Right lobe of liver (tissue), 6 donors: ENCODE measurements at regions not wholly inside any gene's neighbourhood (a gene's known extent, or its start where the extent isn't known, plus 50 kb on each side); places are given as distances from the start of the nearest gene placed in this dataset.
"Not testable (repeated sequence)": the region's sequence is repeated elsewhere in the genome, so short reads cannot be mapped to it uniquely, and the experiment has no call there.

Source experiments
- ATAC-seq, 4 donors: fragments of 200-7000 bp; cut with Tn5 transposase; one replicate each; pipeline ENCODE4 v1.9.1; 2020; ENCODE audit warnings: mild to moderate bottlenecking in 4 of 4, moderate library complexity in 4 of 4
- DNase-seq, 3 donors: peaks; one replicate each; pipeline ENCODE4 v3.0.0-alpha.2; 2020
- H3K27ac ChIP-seq, 3 donors: fragments of 200-600 bp; one replicate each; pipeline ENCODE4 v1.8.0; 2022
- H3K27me3 ChIP-seq, 2 donors: fragments of 200-600 bp; one replicate each; pipeline ENCODE4 v1.8.0; 2022
- H3K36me3 ChIP-seq, 4 donors: fragments of 200-600 bp; sonication (generic) in 1 of 4; one replicate each; pipeline versions ENCODE4 v1.5.1 to v1.8.0; 2017 to 2022; ENCODE audit warnings: control low read depth in 1 of 4
- H3K4me1 ChIP-seq, 4 donors: fragments of 200-600 bp; sonication (generic) in 1 of 4; one replicate each; pipeline versions ENCODE4 v1.5.1 to v1.8.0; 2017 to 2022; ENCODE audit warnings: control low read depth in 1 of 4
- H3K4me3 ChIP-seq, 3 donors: fragments of 200-600 bp; one replicate each; pipeline ENCODE4 v1.8.0; 2022
- H3K9me3 ChIP-seq, 4 donors: fragments of 200-600 bp; sonication (generic) in 1 of 4; one replicate each; pipeline versions ENCODE4 v1.5.1 to v1.8.0; 2017 to 2022; ENCODE audit warnings: control low read depth in 1 of 4
- CTCF ChIP-seq, 4 donors: fragments of 200-600 bp in 3 of 4; fragments of 450-650 bp in 1 of 4; IDR thresholded peaks; one replicate each; pipeline versions ENCODE4 v1.5.1 to v1.8.0; 2016 to 2022; ENCODE audit warnings: antibody characterized with exemption in 4 of 4, mild to moderate bottlenecking in 2 of 4
- POLR2A ChIP-seq: fragments of 450-650 bp; IDR thresholded peaks from one replicate; pipeline ENCODE4 v1.6.1; 2017; ENCODE audit warnings: antibody characterized with exemption, mild to moderate bottlenecking
- WGBS: methylation state at CpG from one replicate; pipeline ENCODE4 v1.1.6; 2018; ENCODE audit warnings: low coverage, low lambda C conversion rate; ENCODE audit not compliant: insufficient coverage; ENCODE audit errors: missing lambda C conversion rate; 5-methylcytosine and 5-hydroxymethylcytosine counted together
- intact Hi-C, 2 donors: fragments of 100-400 bp; cut with DNase I; formaldehyde crosslinking; loops; one replicate each; pipeline versions ENCODE4 v1.11.2 to v1.14.1; 2022
- donor health status: DM: no; HTN: yes; CAD: no.
- donor health status: DM: no; HTN: no; CAD: no.
- donor health status: DM: no; HTN: no; CAD: no.
- donor health status: DM: no; HTN: yes; CAD: no.
- donor health status: DM: no; HTN: yes; CAD: no.

- DNase-seq, H3K27me3 ChIP-seq, H3K36me3 ChIP-seq, H3K4me1 ChIP-seq, H3K9me3 ChIP-seq, ATAC-seq, H3K27ac ChIP-seq, H3K4me3 ChIP-seq, intact Hi-C loops: not testable (repeated sequence)
- 87% methylated on average over 2 of the region's 2 CpGs for WGBS
Measured at GRCh38 chr20:30164389-30164788, 1093.1 kb upstream of the DEFB115 start.

GRCh38 chr20:30167540-30167939, 1089.9 kb upstream of the DEFB115 start:
- intact Hi-C loops: no loop called here
- WGBS: 94% methylated on average over 20 of the region's 22 CpGs
- H3K4me1 ChIP-seq: no peaks in the 10 kb centered on the region
- H3K4me3 ChIP-seq: no peak overlapping the region
- TF ChIP-seq POLR2A: no peak
- no peak for TF ChIP-seq CTCF (IDR thresholded peaks at IDR 0.05)
- no peak overlapping the region for H3K27ac ChIP-seq
- peak in 2 of 3 donors; percentile 27 to 37 for DNase-seq
- no peaks in the 10 kb centered on the region for H3K27me3 ChIP-seq
- H3K36me3 ChIP-seq: no peaks in the 10 kb centered on the region
- ATAC-seq: no peak
- H3K9me3 ChIP-seq: no peaks in the 10 kb centered on the region

DNA sequence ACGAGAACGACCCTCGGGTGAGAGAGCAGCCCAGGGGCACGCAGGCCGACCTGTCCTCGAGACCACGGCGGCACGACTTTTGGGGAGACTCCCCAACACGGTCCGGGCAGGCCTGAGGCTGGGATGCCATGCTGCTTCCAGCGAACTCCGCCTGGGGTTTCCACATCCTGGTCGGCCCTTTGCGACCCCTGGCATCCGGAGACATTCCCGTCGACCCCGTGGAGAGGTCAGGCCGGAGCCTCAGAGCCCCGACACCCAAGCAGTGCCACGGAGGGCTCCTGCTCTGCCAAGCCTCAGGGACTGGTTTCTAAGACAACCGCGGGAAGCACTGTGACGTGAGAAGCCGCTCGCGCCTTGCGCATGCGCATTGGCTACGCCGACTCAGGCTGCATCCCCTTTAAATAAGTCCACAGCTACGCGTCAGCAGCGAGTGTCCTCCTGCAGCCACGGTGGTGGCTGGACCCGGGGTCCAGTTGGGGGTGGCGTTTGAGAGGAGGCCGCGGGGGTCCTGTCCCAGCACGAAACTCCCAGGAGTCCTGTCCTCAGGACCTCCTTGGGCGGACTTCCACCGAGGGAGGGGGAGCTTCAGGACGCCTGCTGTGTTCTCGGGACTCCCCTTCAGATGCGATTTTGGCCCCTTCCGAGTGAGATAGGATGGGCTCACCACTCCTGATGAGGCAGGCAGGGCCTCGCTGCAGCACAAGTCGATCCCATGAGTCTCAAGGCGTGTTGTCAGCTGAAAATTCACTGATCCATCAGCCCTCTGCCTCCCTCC, 1089.3 kb upstream of the DEFB115 start:
- ATAC-seq (no peak), DNase-seq (peak; percentile 19 to 39 (median 38))
- H3K4me3 ChIP-seq: no peak overlapping the region
- intact Hi-C loops: no loop called here
- H3K9me3 ChIP-seq: no peaks in the 10 kb centered on the region
- 48% methylated on average over 19 of the region's 50 CpGs for WGBS
- no peaks in the 10 kb centered on the region for H3K36me3 ChIP-seq
- no peak overlapping the region for H3K27ac ChIP-seq
- TF ChIP-seq POLR2A (no peak), CTCF (IDR thresholded peaks at IDR 0.05) (no peak)
- no peaks in the 10 kb centered on the region for H3K27me3 ChIP-seq
- no peaks in the 10 kb centered on the region for H3K4me1 ChIP-seq

DNA sequence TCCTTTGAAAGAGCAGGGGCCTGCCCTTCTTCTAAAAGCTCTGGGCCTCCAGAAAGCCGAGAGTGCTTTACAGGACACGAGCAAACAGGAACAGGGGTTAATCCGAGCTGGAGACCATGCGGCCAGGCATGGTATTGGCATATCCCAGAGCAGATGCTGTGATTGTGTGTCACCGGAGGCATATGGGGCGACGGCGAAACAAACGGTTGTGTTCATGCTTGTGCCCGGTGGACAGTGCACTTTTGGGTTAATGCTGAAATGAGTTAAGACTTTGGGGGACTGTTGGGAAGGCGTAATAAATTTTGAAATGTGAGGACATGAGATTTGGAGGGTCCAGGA, 1088.7 kb upstream of the DEFB115 start:
- intact Hi-C loops: no loop called here
- Histone ChIP-seq H3K9me3 (no peaks in the 10 kb centered on the region), H3K27me3 (no peaks in the 10 kb centered on the region), H3K4me1 (no peaks in the 10 kb centered on the region), H3K27ac (no peak overlapping the region), H3K36me3 (no peaks in the 10 kb centered on the region), H3K4me3 (no peak overlapping the region)
- WGBS: 84% methylated on average over 11 of the region's 11 CpGs
- ATAC-seq: no peak
- TF ChIP-seq POLR2A: no peak
- peak in 1 of 3 donors; percentile 39 for DNase-seq

GRCh38 chr20:30175681-30176080, 1081.8 kb upstream of the DEFB115 start:
- WGBS: 31% methylated on average over 5 of the region's 14 CpGs
- Histone ChIP-seq H3K4me3 (no peak overlapping the region), H3K4me1 (no peaks in the 10 kb centered on the region), H3K27me3 (no peaks in the 10 kb centered on the region), H3K27ac (no peak overlapping the region), H3K9me3 (no peaks in the 10 kb centered on the region), H3K36me3 (no peaks in the 10 kb centered on the region)
- ATAC-seq (no peak), DNase-seq (peak in 1 of 3 donors; percentile 16)
- TF ChIP-seq CTCF (IDR thresholded peaks at IDR 0.05): no peak
- TF ChIP-seq POLR2A: no peak
- intact Hi-C loops: no loop called here

- intact Hi-C loops, H3K4me1 ChIP-seq, ATAC-seq, DNase-seq, H3K27ac ChIP-seq, H3K36me3 ChIP-seq, H3K9me3 ChIP-seq, H3K4me3 ChIP-seq, H3K27me3 ChIP-seq: not testable (repeated sequence)
Measured at GRCh38 chr20:30183124-30183523, 1074.3 kb upstream of the DEFB115 start.

GRCh38 chr20:30191785-30192184, 1065.7 kb upstream of the DEFB115 start:
- intact Hi-C loops, ATAC-seq, H3K27ac ChIP-seq, DNase-seq, H3K36me3 ChIP-seq, H3K27me3 ChIP-seq, H3K9me3 ChIP-seq, H3K4me1 ChIP-seq, H3K4me3 ChIP-seq: not testable (repeated sequence)

GRCh38 chr20:30234477-30234876, 1023.0 kb upstream of the DEFB115 start:
- H3K27me3 ChIP-seq, H3K36me3 ChIP-seq, DNase-seq, intact Hi-C loops, ATAC-seq, H3K4me1 ChIP-seq, H3K4me3 ChIP-seq, H3K27ac ChIP-seq, H3K9me3 ChIP-seq: not testable (repeated sequence)

- intact Hi-C loops, ATAC-seq: not testable (repeated sequence)
- no CpG with 5 or more reads among the region's 4 CpGs for WGBS
Measured at GRCh38 chr20:30275073-30275472, 982.4 kb upstream of the DEFB115 start.

More at GRCh38 chr20:30275073-30275472, 982.4 kb upstream of the DEFB115 start:
- H3K27me3 ChIP-seq, DNase-seq, H3K4me1 ChIP-seq, H3K27ac ChIP-seq, H3K36me3 ChIP-seq, H3K4me3 ChIP-seq, H3K9me3 ChIP-seq: not testable (repeated sequence)
